Breast epithelium (tissue), 3 donors: ENCODE measurements at regions not wholly inside any gene's neighbourhood (a gene's known extent, or its start where the extent isn't known, plus 50 kb on each side); places are given as distances from the start of the nearest gene placed in this dataset.
"Not testable (repeated sequence)": the region's sequence is repeated elsewhere in the genome, so short reads cannot be mapped to it uniquely, and the experiment has no call there.

Experiments used
- POLR2A ChIP-seq: fragments of 450-650 bp; IDR thresholded peaks from one replicate; pipeline ENCODE4 v1.6.1; 2016; ENCODE audit warnings: antibody characterized with exemption, mild to moderate bottlenecking, moderate library complexity
- POLR2AphosphoS5 ChIP-seq, 3 donors: sonication (generic); formaldehyde crosslinking; IDR thresholded peaks; one replicate each; pipeline ENCODE4 v1.6.1; 2017; ENCODE audit warnings: antibody characterized with exemption in 3 of 3
- TF ChIP-seq, protein P1 (sequence below), 3 donors: fragments of 450-650 bp; IDR thresholded peaks; one replicate each; pipeline ENCODE4 v1.5.1; 2016 to 2017; ENCODE audit warnings: antibody characterized with exemption in 3 of 3, mild to moderate bottlenecking in 3 of 3, moderate library complexity in 3 of 3

DNA sequence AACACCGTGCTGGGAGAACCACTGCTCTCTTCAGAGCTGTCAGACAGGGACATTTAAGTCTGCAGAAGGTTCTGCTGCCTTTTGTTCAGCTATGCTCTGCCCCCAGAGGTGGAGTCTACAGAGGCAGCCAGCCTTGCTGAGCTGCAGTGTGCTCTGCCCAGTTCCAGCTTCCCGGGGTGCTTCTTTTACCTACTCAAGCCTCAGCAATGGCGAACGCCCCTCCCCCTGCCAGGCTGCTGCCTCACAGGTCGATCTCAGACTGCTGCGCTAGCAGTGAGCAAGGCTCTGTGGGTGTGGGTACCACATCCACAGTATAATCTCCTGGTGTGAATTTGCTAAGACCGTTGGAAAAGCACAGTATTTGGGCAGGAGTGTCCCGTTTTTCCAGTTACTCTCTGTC is 133.1 kb upstream of the PHYHIPL start:
- TF ChIP-seq, protein P1, sequence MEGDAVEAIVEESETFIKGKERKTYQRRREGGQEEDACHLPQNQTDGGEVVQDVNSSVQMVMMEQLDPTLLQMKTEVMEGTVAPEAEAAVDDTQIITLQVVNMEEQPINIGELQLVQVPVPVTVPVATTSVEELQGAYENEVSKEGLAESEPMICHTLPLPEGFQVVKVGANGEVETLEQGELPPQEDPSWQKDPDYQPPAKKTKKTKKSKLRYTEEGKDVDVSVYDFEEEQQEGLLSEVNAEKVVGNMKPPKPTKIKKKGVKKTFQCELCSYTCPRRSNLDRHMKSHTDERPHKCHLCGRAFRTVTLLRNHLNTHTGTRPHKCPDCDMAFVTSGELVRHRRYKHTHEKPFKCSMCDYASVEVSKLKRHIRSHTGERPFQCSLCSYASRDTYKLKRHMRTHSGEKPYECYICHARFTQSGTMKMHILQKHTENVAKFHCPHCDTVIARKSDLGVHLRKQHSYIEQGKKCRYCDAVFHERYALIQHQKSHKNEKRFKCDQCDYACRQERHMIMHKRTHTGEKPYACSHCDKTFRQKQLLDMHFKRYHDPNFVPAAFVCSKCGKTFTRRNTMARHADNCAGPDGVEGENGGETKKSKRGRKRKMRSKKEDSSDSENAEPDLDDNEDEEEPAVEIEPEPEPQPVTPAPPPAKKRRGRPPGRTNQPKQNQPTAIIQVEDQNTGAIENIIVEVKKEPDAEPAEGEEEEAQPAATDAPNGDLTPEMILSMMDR (IDR thresholded peaks at IDR 0.05) = not testable (repeated sequence)
- not testable (repeated sequence) for TF ChIP-seq POLR2AphosphoS5 (IDR thresholded peaks at IDR 0.05); POLR2A
